ENCODE measurements at regions not wholly inside any gene's neighbourhood (a gene's known extent, or its start where the extent isn't known, plus 50 kb on each side); places are given as distances from the start of the nearest gene placed in this dataset.

GRCh38 chr6:50956014-50956413 lies 137.3 kb downstream of the TFAP2B start:
- Histone ChIP-seq H3K4ac (ENCODE audit: low read depth, low read length) (no peak overlapping the region), H3K27ac (ENCODE audit: low read depth, low read length) (no peak overlapping the region), H3K18ac (ENCODE audit: low read length) (no peak overlapping the region), H3K4me3 (ENCODE audit: low read length) (no peak overlapping the region), H3K27me3 (ENCODE audit: insufficient read depth, low read length, poor library complexity) (no peaks in the 10 kb centered on the region), H3K79me2 (ENCODE audit: control insufficient read depth, insufficient read depth, low read length) (no peaks in the 10 kb centered on the region), H2AK5ac (ENCODE audit: low read length) (no peak overlapping the region), H3K23ac (ENCODE audit: low read length) (no peak overlapping the region), H3K4me1 (ENCODE audit: control insufficient read depth, low read depth, low read length) (no peaks in the 10 kb centered on the region), H2BK5ac (ENCODE audit: low read length) (no peak overlapping the region), H2BK15ac (replicated peaks; ENCODE audit: low read depth) (no peak overlapping the region), H3K79me1 (ENCODE audit: low read length) (no peaks in the 10 kb centered on the region), H3K4me2 (ENCODE audit: low read length) (no peak overlapping the region), H3K56ac (ENCODE audit: low read length) (no peak overlapping the region), H3K36me3 (ENCODE audit: control insufficient read depth, insufficient read depth, low read length) (no peaks in the 10 kb centered on the region), H3K9ac (ENCODE audit: low read length) (no peak overlapping the region), H4K5ac (ENCODE audit: low read length) (no peak overlapping the region), H4K8ac (ENCODE audit: low read depth, low read length) (no peak overlapping the region), H2BK120ac (ENCODE audit: low read depth, low read length) (no peak overlapping the region)
- no CpG with 5 or more reads among the region's 6 CpGs for WGBS (ENCODE audit: extremely low coverage, insufficient coverage, low lambda C conversion rate)
- no peak for DNase-seq

GRCh38 chr6:50958148-50958697 lies 139.6 kb downstream of the TFAP2B start:
- Histone ChIP-seq H3K4me3 (ENCODE audit: low read length) (no peak overlapping the region), H3K18ac (ENCODE audit: low read length) (no peak overlapping the region), H3K79me2 (ENCODE audit: control insufficient read depth, insufficient read depth, low read length) (no peaks in the 10 kb centered on the region), H3K36me3 (ENCODE audit: control insufficient read depth, insufficient read depth, low read length) (no peaks in the 10 kb centered on the region), H3K4ac (ENCODE audit: low read depth, low read length) (no peak overlapping the region), H4K8ac (ENCODE audit: low read depth, low read length) (no peak overlapping the region), H4K5ac (ENCODE audit: low read length) (no peak overlapping the region), H2AK5ac (ENCODE audit: low read length) (no peak overlapping the region), H3K79me1 (ENCODE audit: low read length) (no peaks in the 10 kb centered on the region), H3K4me1 (ENCODE audit: control insufficient read depth, low read depth, low read length) (no peaks in the 10 kb centered on the region), H2BK120ac (ENCODE audit: low read depth, low read length) (no peak overlapping the region), H2BK15ac (replicated peaks; ENCODE audit: low read depth) (no peak overlapping the region), H2BK5ac (ENCODE audit: low read length) (no peak overlapping the region), H3K27ac (ENCODE audit: low read depth, low read length) (no peak overlapping the region), H3K9ac (ENCODE audit: low read length) (no peak overlapping the region), H3K27me3 (ENCODE audit: insufficient read depth, low read length, poor library complexity) (no peaks in the 10 kb centered on the region), H3K4me2 (ENCODE audit: low read length) (no peak overlapping the region), H3K56ac (ENCODE audit: low read length) (no peak overlapping the region), H3K23ac (ENCODE audit: low read length) (no peak overlapping the region)
- WGBS (ENCODE audit: extremely low coverage, insufficient coverage, low lambda C conversion rate) = no CpG with 5 or more reads among the region's 1 CpG
- DNase-seq = no peak

- H3K18ac ChIP-seq (ENCODE audit: low read length) = no peak overlapping the region
These were observed 140.5 kb downstream of the TFAP2B start for GRCh38 chr6:50959081-50959641.

GRCh38 chr6:50961611-50962010 lies 142.9 kb downstream of the TFAP2B start:
- Histone ChIP-seq H3K4me1 (ENCODE audit: control insufficient read depth, low read depth, low read length) (no peaks in the 10 kb centered on the region), H3K4me2 (ENCODE audit: low read length) (no peak overlapping the region), H3K36me3 (ENCODE audit: control insufficient read depth, insufficient read depth, low read length) (no peaks in the 10 kb centered on the region), H2BK5ac (ENCODE audit: low read length) (no peak overlapping the region), H3K9ac (ENCODE audit: low read length) (no peak overlapping the region), H3K18ac (ENCODE audit: low read length) (no peak overlapping the region), H3K56ac (ENCODE audit: low read length) (no peak overlapping the region), H2BK15ac (replicated peaks; ENCODE audit: low read depth) (no peak overlapping the region), H2BK120ac (ENCODE audit: low read depth, low read length) (no peak overlapping the region), H3K79me1 (ENCODE audit: low read length) (no peaks in the 10 kb centered on the region), H3K4me3 (ENCODE audit: low read length) (no peak overlapping the region), H2AK5ac (ENCODE audit: low read length) (no peak overlapping the region), H3K27ac (ENCODE audit: low read depth, low read length) (no peak overlapping the region), H3K4ac (ENCODE audit: low read depth, low read length) (no peak overlapping the region), H3K79me2 (ENCODE audit: control insufficient read depth, insufficient read depth, low read length) (no peaks in the 10 kb centered on the region), H4K5ac (ENCODE audit: low read length) (no peak overlapping the region), H3K23ac (ENCODE audit: low read length) (no peak overlapping the region), H3K27me3 (ENCODE audit: insufficient read depth, low read length, poor library complexity) (no peaks in the 10 kb centered on the region), H4K8ac (ENCODE audit: low read depth, low read length) (no peak overlapping the region)
- DNase-seq = no peak

More at GRCh38 chr6:50959081-50959641, 140.5 kb downstream of the TFAP2B start:
- no peak for DNase-seq
- no peak overlapping the region for H2BK120ac ChIP-seq (ENCODE audit: low read depth, low read length)
- no CpG with 5 or more reads among the region's 4 CpGs for WGBS (ENCODE audit: extremely low coverage, insufficient coverage, low lambda C conversion rate)
- H3K4me3 ChIP-seq (ENCODE audit: low read length) = no peak overlapping the region
- no peak overlapping the region for H4K5ac ChIP-seq (ENCODE audit: low read length)
- H3K36me3 ChIP-seq (ENCODE audit: control insufficient read depth, insufficient read depth, low read length) = no peaks in the 10 kb centered on the region
- H3K27me3 ChIP-seq (ENCODE audit: insufficient read depth, low read length, poor library complexity) = no peaks in the 10 kb centered on the region
- H3K79me2 ChIP-seq (ENCODE audit: control insufficient read depth, insufficient read depth, low read length) = no peaks in the 10 kb centered on the region
- no peak overlapping the region for H3K4me2 ChIP-seq (ENCODE audit: low read length)
- no peak overlapping the region for H2BK15ac ChIP-seq (replicated peaks; ENCODE audit: low read depth)
- H3K4ac ChIP-seq (ENCODE audit: low read depth, low read length) = no peak overlapping the region
- H3K27ac ChIP-seq (ENCODE audit: low read depth, low read length) = no peak overlapping the region
- no peak overlapping the region for H2AK5ac ChIP-seq (ENCODE audit: low read length)
- no peak overlapping the region for H3K9ac ChIP-seq (ENCODE audit: low read length)
- no peak overlapping the region for H3K56ac ChIP-seq (ENCODE audit: low read length)
- H3K4me1 ChIP-seq (ENCODE audit: control insufficient read depth, low read depth, low read length) = no peaks in the 10 kb centered on the region
- H3K79me1 ChIP-seq (ENCODE audit: low read length) = no peaks in the 10 kb centered on the region
- H4K8ac ChIP-seq (ENCODE audit: low read depth, low read length) = no peak overlapping the region
- H2BK5ac ChIP-seq (ENCODE audit: low read length) = no peak overlapping the region
- no peak overlapping the region for H3K23ac ChIP-seq (ENCODE audit: low read length)

GRCh38 chr6:50962213-50962759 lies 143.6 kb downstream of the TFAP2B start:
- Histone ChIP-seq H3K79me1 (ENCODE audit: low read length) (no peaks in the 10 kb centered on the region), H3K18ac (ENCODE audit: low read length) (no peak overlapping the region), H3K4ac (ENCODE audit: low read depth, low read length) (no peak overlapping the region), H2BK120ac (ENCODE audit: low read depth, low read length) (no peak overlapping the region), H3K9ac (ENCODE audit: low read length) (no peak overlapping the region), H4K8ac (ENCODE audit: low read depth, low read length) (no peak overlapping the region), H2BK15ac (replicated peaks; ENCODE audit: low read depth) (no peak overlapping the region), H3K4me1 (ENCODE audit: control insufficient read depth, low read depth, low read length) (no peaks in the 10 kb centered on the region), H3K36me3 (ENCODE audit: control insufficient read depth, insufficient read depth, low read length) (no peaks in the 10 kb centered on the region), H4K5ac (ENCODE audit: low read length) (no peak overlapping the region), H3K56ac (ENCODE audit: low read length) (no peak overlapping the region), H2BK5ac (ENCODE audit: low read length) (no peak overlapping the region), H3K27me3 (ENCODE audit: insufficient read depth, low read length, poor library complexity) (no peaks in the 10 kb centered on the region), H3K23ac (ENCODE audit: low read length) (no peak overlapping the region), H2AK5ac (ENCODE audit: low read length) (no peak overlapping the region), H3K27ac (ENCODE audit: low read depth, low read length) (no peak overlapping the region), H3K4me2 (ENCODE audit: low read length) (no peak overlapping the region), H3K4me3 (ENCODE audit: low read length) (no peak overlapping the region), H3K79me2 (ENCODE audit: control insufficient read depth, insufficient read depth, low read length) (no peaks in the 10 kb centered on the region)
- no peak for DNase-seq

GRCh38 chr6:50963952-50964351 lies 145.3 kb downstream of the TFAP2B start:
- no peak overlapping the region for H3K18ac ChIP-seq (ENCODE audit: low read length)
- no peak for DNase-seq
- no peak overlapping the region for H4K5ac ChIP-seq (ENCODE audit: low read length)
- no peaks in the 10 kb centered on the region for H3K27me3 ChIP-seq (ENCODE audit: insufficient read depth, low read length, poor library complexity)
- no peak overlapping the region for H2BK15ac ChIP-seq (replicated peaks; ENCODE audit: low read depth)
- H3K4me1 ChIP-seq (ENCODE audit: control insufficient read depth, low read depth, low read length) = no peaks in the 10 kb centered on the region
- no peak overlapping the region for H2BK120ac ChIP-seq (ENCODE audit: low read depth, low read length)
- no peak overlapping the region for H3K9ac ChIP-seq (ENCODE audit: low read length)
- no peaks in the 10 kb centered on the region for H3K79me1 ChIP-seq (ENCODE audit: low read length)
- H3K23ac ChIP-seq (ENCODE audit: low read length) = no peak overlapping the region
- no peak overlapping the region for H2AK5ac ChIP-seq (ENCODE audit: low read length)
- no peak overlapping the region for H3K27ac ChIP-seq (ENCODE audit: low read depth, low read length)
- no peak overlapping the region for H2BK5ac ChIP-seq (ENCODE audit: low read length)
- no peak overlapping the region for H4K8ac ChIP-seq (ENCODE audit: low read depth, low read length)
- H3K4me2 ChIP-seq (ENCODE audit: low read length) = no peak overlapping the region
- WGBS (ENCODE audit: extremely low coverage, insufficient coverage, low lambda C conversion rate) = no CpG with 5 or more reads among the region's 6 CpGs
- H3K56ac ChIP-seq (ENCODE audit: low read length) = no peak overlapping the region
- no peak overlapping the region for H3K4ac ChIP-seq (ENCODE audit: low read depth, low read length)
- H3K79me2 ChIP-seq (ENCODE audit: control insufficient read depth, insufficient read depth, low read length) = no peaks in the 10 kb centered on the region
- H3K36me3 ChIP-seq (ENCODE audit: control insufficient read depth, insufficient read depth, low read length) = no peaks in the 10 kb centered on the region
- no peak overlapping the region for H3K4me3 ChIP-seq (ENCODE audit: low read length)

Measured in mesendoderm (in vitro differentiated cells).